OCI-LY1 (cell line): ENCODE measurements at regions not wholly inside any gene's neighbourhood (a gene's known extent, or its start where the extent isn't known, plus 50 kb on each side); places are given as distances from the start of the nearest gene placed in this dataset.

ENCODE experiments used
- EZH2 ChIP-seq: fragments of 200-600 bp; sonication (generic), shearing (Covaris generic); IDR thresholded peaks from 2 replicates; pipeline ENCODE4 v1.8.0; 2017; ENCODE audit warnings: borderline replicate concordance, mixed run types, mild to moderate bottlenecking, antibody characterized with exemption, low read length, moderate library complexity, mixed read lengths
- TF ChIP-seq, protein P1 (sequence below): fragments of 200-600 bp; sonication (generic), shearing (Covaris generic); IDR thresholded peaks from 2 replicates; pipeline ENCODE4 v1.5.1; 2017; ENCODE audit warnings: mild to moderate bottlenecking, antibody characterized with exemption, low read length, moderate library complexity, mixed read lengths

DNA sequence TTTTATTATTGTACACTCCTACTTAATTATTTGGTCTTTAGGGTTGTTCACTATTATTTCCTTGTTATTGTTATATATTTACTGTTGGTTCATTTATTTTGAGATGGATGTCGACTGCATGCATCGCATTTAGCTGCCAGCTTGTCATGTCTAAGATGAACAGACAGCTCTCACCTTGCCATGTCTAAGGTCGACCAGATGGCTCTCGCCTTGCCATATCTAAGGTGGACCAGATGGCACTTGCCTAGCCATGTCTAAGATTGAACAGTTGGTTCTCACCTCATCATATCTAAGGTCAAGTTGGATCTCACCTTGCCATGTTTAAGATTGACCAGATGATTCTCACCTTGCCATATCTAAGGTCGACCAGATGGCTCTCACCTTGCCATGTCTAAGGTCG is 1440.9 kb downstream of the UQCRFS1 start:
- TF ChIP-seq, protein P1, sequence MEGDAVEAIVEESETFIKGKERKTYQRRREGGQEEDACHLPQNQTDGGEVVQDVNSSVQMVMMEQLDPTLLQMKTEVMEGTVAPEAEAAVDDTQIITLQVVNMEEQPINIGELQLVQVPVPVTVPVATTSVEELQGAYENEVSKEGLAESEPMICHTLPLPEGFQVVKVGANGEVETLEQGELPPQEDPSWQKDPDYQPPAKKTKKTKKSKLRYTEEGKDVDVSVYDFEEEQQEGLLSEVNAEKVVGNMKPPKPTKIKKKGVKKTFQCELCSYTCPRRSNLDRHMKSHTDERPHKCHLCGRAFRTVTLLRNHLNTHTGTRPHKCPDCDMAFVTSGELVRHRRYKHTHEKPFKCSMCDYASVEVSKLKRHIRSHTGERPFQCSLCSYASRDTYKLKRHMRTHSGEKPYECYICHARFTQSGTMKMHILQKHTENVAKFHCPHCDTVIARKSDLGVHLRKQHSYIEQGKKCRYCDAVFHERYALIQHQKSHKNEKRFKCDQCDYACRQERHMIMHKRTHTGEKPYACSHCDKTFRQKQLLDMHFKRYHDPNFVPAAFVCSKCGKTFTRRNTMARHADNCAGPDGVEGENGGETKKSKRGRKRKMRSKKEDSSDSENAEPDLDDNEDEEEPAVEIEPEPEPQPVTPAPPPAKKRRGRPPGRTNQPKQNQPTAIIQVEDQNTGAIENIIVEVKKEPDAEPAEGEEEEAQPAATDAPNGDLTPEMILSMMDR = no peak
- TF ChIP-seq EZH2 = no peak
